Aorta (tissue), 5 donors: ENCODE measurements at regions not wholly inside any gene's neighbourhood (a gene's known extent, or its start where the extent isn't known, plus 50 kb on each side); places are given as distances from the start of the nearest gene placed in this dataset.
"Not testable (repeated sequence)": the region's sequence is repeated elsewhere in the genome, so short reads cannot be mapped to it uniquely, and the experiment has no call there.

ENCODE experiments used
- ATAC-seq: fragments of 200-7000 bp; cut with Tn5 transposase; one replicate; pipeline ENCODE4 v1.9.1; 2022; ENCODE audit warnings: moderate library complexity; ENCODE audit not compliant: low FRiP score
- DNase-seq, 2 donors: peaks; one replicate each; pipeline ENCODE4 v3.0.0-alpha.2; 2020
- H3K27ac ChIP-seq, 2 donors: one replicate each; pipeline ENCODE4 v1.5.1; 2013; ENCODE audit warnings: low read length in 2 of 2, mild to moderate bottlenecking in 2 of 2, moderate library complexity in 2 of 2, control low read depth in 1 of 2, inconsistent platforms in 1 of 2, low read depth in 1 of 2
- H3K27me3 ChIP-seq, 2 donors: one replicate each; pipeline ENCODE4 v1.6.1; 2013; ENCODE audit warnings: control low read depth in 1 of 2, low read length in 1 of 2, mild to moderate bottlenecking in 1 of 2, moderate library complexity in 1 of 2; ENCODE audit not compliant: insufficient read depth in 2 of 2, control insufficient read depth in 1 of 2
- H3K36me3 ChIP-seq, 2 donors: one replicate each; pipeline ENCODE4 v1.6.1; 2013; ENCODE audit warnings: control low read depth in 1 of 2, low read length in 1 of 2, mild to moderate bottlenecking in 1 of 2; ENCODE audit not compliant: insufficient read depth in 2 of 2, control insufficient read depth in 1 of 2
- H3K4me1 ChIP-seq, 2 donors: one replicate each; pipeline ENCODE4 v1.6.1; 2013; ENCODE audit warnings: low read length in 2 of 2, control low read depth in 1 of 2, mild to moderate bottlenecking in 1 of 2, moderate library complexity in 1 of 2; ENCODE audit not compliant: insufficient read depth in 2 of 2, control insufficient read depth in 1 of 2
- H3K4me3 ChIP-seq, 2 donors: one replicate each; pipeline ENCODE4 v1.5.1; 2013; ENCODE audit warnings: low read length in 2 of 2, control low read depth in 1 of 2, mild to moderate bottlenecking in 1 of 2
- H3K9me3 ChIP-seq: one replicate; pipeline ENCODE4 v1.6.1; 2013; ENCODE audit warnings: mild to moderate bottlenecking, low read length; ENCODE audit not compliant: control insufficient read depth
- WGBS, 2 donors: extraction: QIAGEN DNeasy Blood & Tissue Kit; methylation state at CpG; one replicate each; pipeline ENCODE4 v1.1.7; 2013; 5-methylcytosine and 5-hydroxymethylcytosine counted together
- intact Hi-C, 2 donors: fragments of 100-400 bp; cut with DNase I; formaldehyde crosslinking; loops; one replicate each; pipeline versions ENCODE4 v1.14.2 to v1.15.0; 2022
- donor health status: healthy with polysubstance abuse.
- donor health status: Bipolar disorder and iron deficiency.
- donor health status: DM: no; HTN: no; CAD: no.
- donor health status: DM: no; HTN: no; CAD: no.
- donor health status: DM: yes; HTN: yes; CAD: no.

- H3K4me1 ChIP-seq, H3K27me3 ChIP-seq, intact Hi-C loops, H3K36me3 ChIP-seq, H3K4me3 ChIP-seq, H3K27ac ChIP-seq, DNase-seq, ATAC-seq, H3K9me3 ChIP-seq: not testable (repeated sequence)
- WGBS, 2 donors: 64 to 66% methylated on average over 5 to 6 of the region's 7 CpGs
These were observed 211.4 kb downstream of the FAM72C start for GRCh38 chr1:143760366-143760765.

GRCh38 chr1:143755961-143756360 lies 215.8 kb downstream of the FAM72C start:
- H3K4me1 ChIP-seq, H3K4me3 ChIP-seq, H3K27ac ChIP-seq, H3K36me3 ChIP-seq, H3K27me3 ChIP-seq, intact Hi-C loops, DNase-seq, H3K9me3 ChIP-seq: not testable (repeated sequence)
- peak; percentile 38 for ATAC-seq
- WGBS, 2 donors: 40 to 44% methylated on average over 2 to 3 of the region's 3 CpGs

GRCh38 chr1:143748906-143749305 lies 222.9 kb downstream of the FAM72C start:
- no peaks in the 10 kb centered on the region for H3K4me1 ChIP-seq
- intact Hi-C loops: no loop called here
- no peaks in the 10 kb centered on the region for H3K9me3 ChIP-seq
- no peaks in the 10 kb centered on the region for H3K36me3 ChIP-seq
- no peak overlapping the region for H3K27ac ChIP-seq
- peaks cover 0 to 1% of the 10 kb centered on the region in 2 donors for H3K27me3 ChIP-seq
- H3K4me3 ChIP-seq: no peak overlapping the region
- DNase-seq (no peak), ATAC-seq (no peak)
- 50% methylated on average over 3 of the region's 3 CpGs for WGBS, 2 donors

DNA sequence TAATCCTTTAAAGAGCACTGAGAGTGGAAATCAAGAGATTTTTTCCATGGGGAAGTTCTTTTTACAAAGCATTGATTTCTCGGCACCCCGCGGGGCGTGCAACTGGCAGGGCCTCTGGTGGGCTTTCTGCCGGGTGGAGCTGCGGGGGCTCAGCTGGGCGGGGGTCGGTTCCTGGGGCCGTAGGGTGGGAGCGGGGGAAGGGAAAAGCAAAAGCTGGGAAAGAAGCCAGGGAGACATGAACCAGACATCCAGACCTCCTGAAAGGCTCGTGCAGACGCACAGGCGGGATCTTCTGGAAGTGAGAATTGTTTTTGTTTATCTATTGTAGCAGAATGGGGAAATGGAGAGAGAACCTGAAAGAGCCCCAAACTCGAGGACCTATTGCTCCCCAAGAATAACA lies 235.2 kb downstream of the FAM72C start:
- Histone ChIP-seq H3K9me3 (no peaks in the 10 kb centered on the region), H3K27ac (no peak overlapping the region), H3K4me3 (no peak overlapping the region), H3K4me1 (no peaks in the 10 kb centered on the region), H3K27me3 (no peaks in the 10 kb centered on the region), H3K36me3 (no peaks in the 10 kb centered on the region)
- intact Hi-C loops: no loop called here
- WGBS, 2 donors: 4 to 5% methylated on average over 14 of the region's 14 CpGs
- ATAC-seq (no peak), DNase-seq (no peak)

GRCh38 chr1:143735764-143736461 lies 235.9 kb downstream of the FAM72C start:
- Histone ChIP-seq H3K36me3 (no peaks in the 10 kb centered on the region), H3K9me3 (no peaks in the 10 kb centered on the region), H3K4me1 (no peaks in the 10 kb centered on the region), H3K27me3 (no peaks in the 10 kb centered on the region), H3K4me3 (no peak overlapping the region), H3K27ac (no peak overlapping the region)
- ATAC-seq (no peak), DNase-seq (no peak)
- intact Hi-C loops: no loop called here
- WGBS, 2 donors: 1 to 2% methylated on average over 36 of the region's 36 CpGs

GRCh38 chr1:143734261-143734660 lies 237.5 kb downstream of the FAM72C start:
- ATAC-seq, H3K27me3 ChIP-seq, H3K36me3 ChIP-seq, DNase-seq, H3K9me3 ChIP-seq, H3K4me3 ChIP-seq, intact Hi-C loops, H3K27ac ChIP-seq, H3K4me1 ChIP-seq: not testable (repeated sequence)
- WGBS, 2 donors: 7 to 15% methylated on average over 3 of the region's 3 CpGs

DNA sequence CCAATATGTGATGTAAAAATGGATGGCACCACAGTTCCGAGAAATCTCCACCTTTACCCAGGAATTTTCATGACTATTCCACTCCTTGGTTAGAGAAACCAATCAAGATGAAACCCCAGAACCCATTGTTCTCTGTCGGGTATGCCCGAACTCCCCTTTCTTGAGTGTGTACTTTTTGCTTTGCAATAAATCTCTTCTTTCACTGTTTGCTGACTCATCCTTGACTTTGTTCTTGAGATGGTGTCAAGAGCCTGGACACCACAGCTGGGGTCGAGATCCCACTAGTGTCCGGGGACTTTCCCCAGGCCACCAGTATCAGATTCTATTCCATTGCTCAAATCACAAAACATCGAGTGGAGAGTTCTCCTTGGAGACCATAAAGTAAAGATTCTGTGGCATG lies 240.9 kb downstream of the FAM72C start:
- H3K27me3 ChIP-seq, ATAC-seq, H3K4me1 ChIP-seq, DNase-seq, H3K27ac ChIP-seq, H3K36me3 ChIP-seq, H3K9me3 ChIP-seq, intact Hi-C loops, H3K4me3 ChIP-seq: not testable (repeated sequence)
- WGBS, 2 donors: 90 to 91% methylated on average over 6 of the region's 6 CpGs

DNA sequence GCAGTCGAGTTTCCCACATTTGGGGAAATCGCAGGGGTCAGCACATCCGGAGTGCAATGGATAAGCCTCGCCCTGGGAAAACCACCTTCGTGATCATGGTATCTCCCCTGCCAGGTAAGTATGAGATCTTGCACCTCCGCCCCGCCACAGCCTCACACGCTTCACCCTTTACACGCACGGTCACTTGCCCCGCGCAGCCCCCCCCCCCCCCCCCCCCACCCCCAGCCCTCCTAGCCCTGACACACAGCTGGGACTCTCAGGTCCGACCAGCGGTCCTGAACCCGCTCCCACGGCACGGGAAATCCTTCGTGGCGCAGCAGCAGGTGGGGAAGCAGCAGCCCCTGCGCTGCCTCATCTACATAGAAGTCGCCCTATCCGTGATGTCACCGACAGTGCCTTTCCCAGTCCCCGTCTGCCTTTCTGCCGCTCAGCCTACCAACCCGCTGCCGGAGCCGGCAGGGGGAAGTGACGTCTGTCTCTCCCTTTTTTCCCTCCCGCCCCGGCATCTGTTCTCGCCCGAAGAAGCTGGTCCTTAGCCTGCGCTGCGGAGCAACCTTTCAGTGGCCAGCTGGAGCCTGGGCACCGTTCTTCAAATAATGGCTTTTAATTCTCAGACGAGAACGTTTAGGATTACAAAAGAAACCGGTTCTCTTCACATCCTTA lies 242.2 kb downstream of the FAM72C start:
- peak; percentile 76 for ATAC-seq
- H3K36me3 ChIP-seq, H3K4me1 ChIP-seq, DNase-seq, H3K27ac ChIP-seq, H3K4me3 ChIP-seq, H3K27me3 ChIP-seq, H3K9me3 ChIP-seq, intact Hi-C loops: not testable (repeated sequence)
- WGBS, 2 donors: 1 to 2% methylated on average over 14 to 21 of the region's 39 CpGs

GRCh38 chr1:143728802-143729448 lies 242.9 kb downstream of the FAM72C start:
- H3K36me3 ChIP-seq, DNase-seq, H3K27me3 ChIP-seq, H3K4me3 ChIP-seq, H3K9me3 ChIP-seq, H3K27ac ChIP-seq, intact Hi-C loops, H3K4me1 ChIP-seq: not testable (repeated sequence)
- WGBS, 2 donors: 0 to 5% methylated on average over 7 of the region's 31 CpGs
- peak; percentile 76 for ATAC-seq
